Medulla oblongata (tissue), 1 donor: ENCODE measurements at regions not wholly inside any gene's neighbourhood (a gene's known extent, or its start where the extent isn't known, plus 50 kb on each side); places are given as distances from the start of the nearest gene placed in this dataset.

Experiments used
- DNase-seq: peaks from one replicate; pipeline ENCODE4 v3.0.0-alpha.2; 2015; ENCODE audit errors: extremely low spot score

GRCh38 chr18:53644799-53645471, 579.5 kb downstream of the MBD2 start:
- no peak for DNase-seq

- DNase-seq: no peak
Measured at GRCh38 chr18:53639687-53640086, 584.8 kb downstream of the MBD2 start.

GRCh38 chr18:53629337-53629736, 595.1 kb downstream of the MBD2 start:
- no peak for DNase-seq

GRCh38 chr18:53625997-53626599, 598.4 kb downstream of the MBD2 start:
- DNase-seq: no peak

GRCh38 chr18:53610957-53611356, 613.5 kb downstream of the MBD2 start:
- no peak for DNase-seq

- no peak for DNase-seq
Measured at GRCh38 chr18:53606792-53607191, 617.7 kb downstream of the MBD2 start.

GRCh38 chr18:53605198-53605597, 619.3 kb downstream of the MBD2 start:
- no peak for DNase-seq

- peak; percentile 43 for DNase-seq
Measured at GRCh38 chr18:53603276-53603675, 621.2 kb downstream of the MBD2 start.

GRCh38 chr18:53601344-53601743, 623.1 kb downstream of the MBD2 start:
- DNase-seq: no peak

- no peak for DNase-seq
Measured at GRCh38 chr18:53586923-53587322, 637.5 kb downstream of the MBD2 start.
